ENCODE measurements at regions not wholly inside any gene's neighbourhood (a gene's known extent, or its start where the extent isn't known, plus 50 kb on each side); places are given as distances from the start of the nearest gene placed in this dataset.

DNA sequence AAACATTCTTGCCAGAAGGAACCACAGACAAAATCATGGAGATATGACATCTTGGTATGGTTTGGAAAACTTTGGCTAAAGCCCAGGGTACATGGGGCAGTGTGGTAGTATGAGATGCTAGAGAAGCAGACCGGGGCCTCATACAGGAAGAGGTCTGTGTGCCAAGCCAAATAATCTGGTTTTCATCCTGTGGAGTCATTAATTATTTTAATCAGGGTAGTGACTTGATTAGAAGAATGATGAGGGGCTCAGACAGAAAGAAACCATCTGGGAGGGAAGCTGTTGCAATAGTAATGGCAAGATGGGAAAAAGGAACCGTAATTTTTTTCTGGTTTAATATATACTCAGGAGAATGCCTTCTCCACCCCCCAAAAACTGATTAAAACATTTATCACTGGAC, 318.0 kb downstream of the BRINP2 start:
- no peaks in the 10 kb centered on the region for H3K27me3 ChIP-seq
- no peak for ATAC-seq
- no peaks in the 10 kb centered on the region for H3K36me3 ChIP-seq
- TF ChIP-seq, protein P1, sequence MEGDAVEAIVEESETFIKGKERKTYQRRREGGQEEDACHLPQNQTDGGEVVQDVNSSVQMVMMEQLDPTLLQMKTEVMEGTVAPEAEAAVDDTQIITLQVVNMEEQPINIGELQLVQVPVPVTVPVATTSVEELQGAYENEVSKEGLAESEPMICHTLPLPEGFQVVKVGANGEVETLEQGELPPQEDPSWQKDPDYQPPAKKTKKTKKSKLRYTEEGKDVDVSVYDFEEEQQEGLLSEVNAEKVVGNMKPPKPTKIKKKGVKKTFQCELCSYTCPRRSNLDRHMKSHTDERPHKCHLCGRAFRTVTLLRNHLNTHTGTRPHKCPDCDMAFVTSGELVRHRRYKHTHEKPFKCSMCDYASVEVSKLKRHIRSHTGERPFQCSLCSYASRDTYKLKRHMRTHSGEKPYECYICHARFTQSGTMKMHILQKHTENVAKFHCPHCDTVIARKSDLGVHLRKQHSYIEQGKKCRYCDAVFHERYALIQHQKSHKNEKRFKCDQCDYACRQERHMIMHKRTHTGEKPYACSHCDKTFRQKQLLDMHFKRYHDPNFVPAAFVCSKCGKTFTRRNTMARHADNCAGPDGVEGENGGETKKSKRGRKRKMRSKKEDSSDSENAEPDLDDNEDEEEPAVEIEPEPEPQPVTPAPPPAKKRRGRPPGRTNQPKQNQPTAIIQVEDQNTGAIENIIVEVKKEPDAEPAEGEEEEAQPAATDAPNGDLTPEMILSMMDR (IDR thresholded peaks at IDR 0.05): no peak
- no peaks in the 10 kb centered on the region for H3K4me1 ChIP-seq
- no peak overlapping the region for H3K4me3 ChIP-seq
- intact Hi-C loops (cut with DNase I): no loop called here
- no peaks in the 10 kb centered on the region for H3K9me3 ChIP-seq
- DNase-seq: no peak
- H3K27ac ChIP-seq: no peak overlapping the region

DNA sequence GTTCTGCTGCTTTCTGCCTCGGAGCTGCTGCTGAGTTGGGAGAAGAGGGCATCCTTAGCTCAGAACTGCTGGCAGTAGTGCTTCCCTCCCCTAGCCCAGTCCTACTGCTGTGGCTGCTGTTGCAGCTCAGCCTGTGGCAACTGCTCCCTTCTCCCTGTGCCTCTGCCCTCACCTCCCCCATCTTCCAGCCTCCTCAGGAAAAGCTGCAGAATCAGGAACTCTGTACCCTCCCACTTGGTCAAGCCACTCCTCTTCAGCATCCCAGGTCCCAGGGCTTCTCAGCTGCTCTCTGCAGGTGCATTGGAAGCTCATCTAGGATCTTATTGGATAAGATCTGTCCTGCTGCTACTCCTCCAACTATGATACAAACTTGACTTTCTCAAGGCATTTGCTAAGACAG, 316.7 kb downstream of the BRINP2 start:
- Histone ChIP-seq H3K27ac (no peak overlapping the region), H3K9me3 (no peaks in the 10 kb centered on the region), H3K4me3 (no peak overlapping the region), H3K4me1 (no peaks in the 10 kb centered on the region), H3K36me3 (no peaks in the 10 kb centered on the region), H3K27me3 (no peaks in the 10 kb centered on the region)
- TF ChIP-seq, protein P1 (IDR thresholded peaks at IDR 0.05): no peak
- no peak for ATAC-seq
- DNase-seq: no peak
- intact Hi-C loops (cut with DNase I): no loop called here

DNA sequence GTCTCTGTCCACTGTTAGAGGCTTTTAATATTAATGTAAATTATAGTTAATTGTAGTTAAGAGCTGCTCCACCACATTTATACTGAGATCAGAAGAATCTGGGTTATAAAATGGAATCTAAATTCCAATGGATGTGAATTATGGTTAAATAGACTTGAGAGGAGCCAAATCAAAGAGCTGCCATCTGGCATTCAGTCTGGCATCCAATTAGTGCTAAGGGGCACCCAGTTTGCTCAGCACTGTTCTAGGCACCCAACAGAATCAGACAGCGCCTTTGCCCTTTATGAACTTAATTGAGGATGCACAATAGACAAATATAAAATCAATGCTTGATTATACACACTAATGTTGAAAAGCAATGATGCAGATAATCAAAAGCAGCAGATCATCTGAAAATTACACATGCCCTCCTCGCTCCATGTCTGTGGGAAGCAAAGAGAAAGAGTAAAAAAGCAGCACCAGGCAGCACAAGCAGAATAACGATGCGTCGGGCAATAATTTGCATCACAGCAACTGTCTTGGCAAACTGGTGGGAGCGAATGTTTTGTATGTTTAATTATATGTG, 310.1 kb downstream of the BRINP2 start:
- Histone ChIP-seq H3K4me1 (no peaks in the 10 kb centered on the region), H3K27me3 (no peaks in the 10 kb centered on the region), H3K4me3 (no peak overlapping the region), H3K36me3 (no peaks in the 10 kb centered on the region), H3K27ac (no peak overlapping the region), H3K9me3 (no peaks in the 10 kb centered on the region)
- intact Hi-C loops (cut with DNase I): no loop called here
- TF ChIP-seq, protein P1 (IDR thresholded peaks at IDR 0.05): no peak
- DNase-seq (no peak), ATAC-seq (no peak)

DNA sequence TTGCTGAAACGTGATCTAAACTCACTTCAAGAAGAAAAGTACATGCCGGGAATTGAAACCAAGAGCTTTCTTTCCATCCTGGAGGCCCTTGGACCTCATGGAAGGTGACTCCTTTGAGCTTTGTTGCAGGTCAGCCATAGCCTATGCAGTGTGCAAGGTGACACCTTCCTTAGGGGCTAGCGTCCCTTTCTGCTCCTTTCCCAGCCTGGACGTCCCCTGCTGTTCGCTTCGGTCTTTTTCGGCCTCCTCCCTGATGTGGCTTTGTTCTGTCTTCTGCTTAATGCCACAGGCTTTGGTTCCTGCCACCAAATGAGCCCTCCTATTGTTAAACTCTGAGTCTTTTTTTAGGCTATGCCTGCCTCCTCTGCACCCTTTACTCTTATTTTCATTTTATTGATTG, 308.8 kb downstream of the BRINP2 start:
- Histone ChIP-seq H3K9me3 (no peaks in the 10 kb centered on the region), H3K27me3 (no peaks in the 10 kb centered on the region), H3K4me1 (no peaks in the 10 kb centered on the region), H3K27ac (no peak overlapping the region), H3K36me3 (no peaks in the 10 kb centered on the region), H3K4me3 (no peak overlapping the region)
- ATAC-seq (no peak), DNase-seq (no peak)
- intact Hi-C loops (cut with DNase I): no loop called here
- TF ChIP-seq, protein P1 (IDR thresholded peaks at IDR 0.05): no peak

DNA sequence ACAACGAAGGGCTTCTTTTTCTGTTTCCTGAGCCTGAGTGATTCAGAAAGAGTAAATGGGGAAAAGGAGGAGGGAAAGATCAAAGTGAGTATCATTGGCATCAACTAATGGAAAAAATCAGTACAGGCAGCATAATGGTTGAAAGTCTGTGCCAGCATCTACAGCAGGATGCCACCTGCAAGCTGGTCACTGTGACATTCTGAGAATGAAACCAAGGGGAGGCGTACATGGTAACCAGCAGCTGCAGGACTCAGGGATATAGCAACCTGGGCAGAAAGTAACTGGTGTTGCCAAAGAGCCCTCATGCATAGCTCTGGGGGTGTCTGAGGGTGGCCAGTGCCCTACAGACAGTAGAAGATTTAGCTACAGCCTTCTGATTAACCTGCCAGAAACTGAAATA, 305.9 kb downstream of the BRINP2 start:
- Histone ChIP-seq H3K9me3 (no peaks in the 10 kb centered on the region), H3K36me3 (no peaks in the 10 kb centered on the region), H3K27me3 (no peaks in the 10 kb centered on the region), H3K4me1 (no peaks in the 10 kb centered on the region), H3K27ac (no peak overlapping the region), H3K4me3 (no peak overlapping the region)
- ATAC-seq (no peak), DNase-seq (no peak)
- TF ChIP-seq, protein P1 (IDR thresholded peaks at IDR 0.05): no peak
- intact Hi-C loops (cut with DNase I): no loop called here

DNA sequence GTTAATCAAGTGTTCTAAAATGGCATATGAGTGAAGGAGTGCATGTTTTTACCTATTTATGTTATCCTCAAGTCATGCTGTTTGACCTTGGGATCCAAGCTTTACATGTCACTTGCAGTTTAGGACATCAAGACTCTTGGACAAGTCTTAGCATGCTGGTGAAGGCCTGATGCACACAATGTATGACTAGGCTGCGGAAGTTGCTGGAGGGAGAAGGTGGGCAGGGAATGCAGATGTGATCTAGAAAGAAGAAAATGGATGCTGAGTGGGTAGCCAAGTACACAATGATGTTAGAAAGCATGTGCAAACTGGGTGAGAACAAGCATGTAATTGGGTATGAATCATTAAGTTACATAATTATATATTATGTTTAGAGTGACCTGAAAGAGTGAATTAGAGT, 301.8 kb downstream of the BRINP2 start:
- intact Hi-C loops (cut with DNase I): no loop called here

More for the DNA sequence above, 301.8 kb downstream of the BRINP2 start:
- Histone ChIP-seq H3K4me1 (no peaks in the 10 kb centered on the region), H3K27me3 (no peaks in the 10 kb centered on the region), H3K27ac (no peak overlapping the region), H3K4me3 (no peak overlapping the region), H3K9me3 (no peaks in the 10 kb centered on the region), H3K36me3 (no peaks in the 10 kb centered on the region)
- DNase-seq (no peak), ATAC-seq (no peak)
- TF ChIP-seq, protein P1 (IDR thresholded peaks at IDR 0.05): no peak
